Right kidney (tissue), 1 donor: ENCODE measurements at regions not wholly inside any gene's neighbourhood (a gene's known extent, or its start where the extent isn't known, plus 50 kb on each side); places are given as distances from the start of the nearest gene placed in this dataset.
"Not testable (repeated sequence)": the region's sequence is repeated elsewhere in the genome, so short reads cannot be mapped to it uniquely, and the experiment has no call there.

Source experiments
- DNase-seq: peaks from one replicate; pipeline ENCODE4 v3.0.0-alpha.2; 2016

GRCh38 chr13:69649063-69649392 is 458.6 kb upstream of the ATXN8OS start:
- DNase-seq = no peak

DNA sequence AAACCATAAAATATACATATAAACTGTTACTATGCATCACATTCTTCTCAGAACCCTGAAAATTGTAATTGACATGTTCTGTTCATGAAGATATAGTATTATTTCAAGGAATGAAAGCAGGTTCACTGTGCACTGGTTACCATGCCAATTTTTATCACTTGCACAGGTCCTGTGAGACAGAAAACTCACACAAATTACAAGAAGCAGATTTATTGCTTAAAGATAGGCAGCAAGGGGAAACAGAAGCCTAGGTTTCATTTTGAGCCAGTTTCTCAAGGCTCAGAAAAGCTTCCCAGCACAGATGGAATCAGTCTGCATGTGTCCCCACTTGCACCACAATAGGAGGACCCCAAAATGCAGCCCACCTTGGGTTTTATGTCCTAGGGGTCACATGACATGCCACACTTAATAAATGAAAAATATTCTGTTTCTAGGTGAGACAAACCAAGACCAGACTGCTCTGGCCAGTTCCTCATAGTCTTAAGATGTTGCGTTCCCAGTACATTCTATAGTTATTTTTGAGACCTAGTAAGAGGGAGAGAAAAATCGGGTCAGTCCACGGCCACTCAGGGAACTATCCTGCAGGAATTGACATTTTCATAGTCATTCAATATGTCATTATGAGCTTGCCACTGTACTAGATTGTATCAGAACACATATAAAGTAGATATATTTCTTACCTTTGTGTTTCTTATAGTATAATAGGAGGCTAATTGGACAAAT is 459.1 kb upstream of the ATXN8OS start:
- no peak for DNase-seq

- no peak for DNase-seq
These were observed 463.2 kb upstream of the ATXN8OS start for GRCh38 chr13:69644447-69644846.

- no peak for DNase-seq
These were observed 465.9 kb upstream of the ATXN8OS start for GRCh38 chr13:69641773-69642172.

DNA sequence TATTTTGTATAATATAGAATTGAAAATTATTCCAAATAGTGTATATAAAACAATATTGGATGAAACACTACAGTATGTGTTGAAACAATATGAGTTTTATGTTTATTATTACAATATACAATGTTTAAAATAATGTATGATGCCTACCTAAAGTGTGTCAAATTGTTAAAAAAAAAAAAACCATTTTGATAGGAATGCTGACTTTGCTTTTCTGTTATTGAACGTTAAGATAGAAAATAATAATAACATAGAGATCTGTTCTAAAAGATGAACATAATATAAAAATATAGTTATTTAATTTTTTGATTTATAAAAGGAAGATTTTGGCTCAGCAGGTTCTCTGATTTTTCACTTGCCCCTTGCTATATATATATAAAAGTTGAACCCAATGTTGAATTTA is 474.6 kb upstream of the ATXN8OS start:
- DNase-seq = no peak

DNA sequence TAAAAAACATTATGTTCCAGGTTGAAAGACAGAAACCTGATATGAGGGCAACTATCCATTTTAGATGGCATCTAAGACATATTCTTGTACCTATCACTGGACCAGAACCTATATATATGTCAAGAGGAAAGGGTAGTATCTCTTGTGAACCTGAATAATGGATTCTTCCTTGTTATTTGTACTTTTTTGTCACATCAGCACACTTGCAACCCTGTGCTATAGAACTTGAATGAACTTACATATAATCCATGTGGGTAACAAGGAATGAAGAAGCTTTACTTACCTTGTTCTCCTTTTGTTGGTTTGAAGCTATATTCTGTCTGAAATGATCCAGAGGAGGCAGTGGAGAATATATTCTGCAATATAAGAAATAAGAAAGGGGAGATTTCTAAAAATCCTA is 483.7 kb upstream of the ATXN8OS start:
- no peak for DNase-seq

GRCh38 chr13:69619651-69620050 is 488.0 kb upstream of the ATXN8OS start:
- no peak for DNase-seq

- DNase-seq = no peak
These were observed 488.8 kb upstream of the ATXN8OS start for GRCh38 chr13:69618838-69619237.

DNA sequence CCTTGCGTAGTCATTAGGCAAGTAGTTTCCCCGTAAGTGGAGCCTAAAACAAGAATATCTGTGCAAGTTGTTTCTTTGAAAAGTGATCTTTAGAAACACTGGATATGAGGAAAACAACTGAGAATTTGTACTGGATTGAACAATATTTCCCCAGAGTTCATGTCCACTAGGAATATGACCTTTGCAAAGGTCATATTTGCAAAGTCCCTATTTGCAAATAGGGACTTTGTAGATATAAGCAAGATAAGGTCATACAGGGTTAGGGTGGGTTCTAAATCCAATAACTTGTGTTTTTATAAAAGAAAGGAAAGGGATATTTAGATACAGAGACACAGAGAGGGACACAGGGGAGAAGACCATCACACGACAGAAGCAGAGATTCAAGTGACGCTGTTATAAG is 489.2 kb upstream of the ATXN8OS start:
- no peak for DNase-seq

- DNase-seq = no peak
These were observed 490.0 kb upstream of the ATXN8OS start for GRCh38 chr13:69617587-69617986.

DNA sequence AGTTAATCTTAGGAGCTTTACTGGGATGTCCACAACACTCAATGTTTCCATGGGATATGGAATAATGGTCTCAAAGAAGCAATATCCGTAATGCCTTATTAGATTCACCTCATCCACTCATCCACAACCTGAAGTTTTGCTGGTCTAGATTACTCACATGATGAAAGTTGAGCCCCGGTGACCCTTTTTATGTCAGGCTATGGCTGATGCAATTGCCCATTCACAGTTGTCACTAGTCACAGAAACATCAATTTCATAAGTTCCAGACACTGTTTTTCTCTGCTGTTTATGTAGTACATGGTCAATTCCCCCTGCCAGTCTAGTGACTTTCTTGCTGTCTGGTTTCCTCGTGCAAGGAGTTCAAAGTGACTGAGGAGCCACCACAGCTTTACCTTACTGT is 491.2 kb upstream of the ATXN8OS start:
- DNase-seq = no peak

DNA sequence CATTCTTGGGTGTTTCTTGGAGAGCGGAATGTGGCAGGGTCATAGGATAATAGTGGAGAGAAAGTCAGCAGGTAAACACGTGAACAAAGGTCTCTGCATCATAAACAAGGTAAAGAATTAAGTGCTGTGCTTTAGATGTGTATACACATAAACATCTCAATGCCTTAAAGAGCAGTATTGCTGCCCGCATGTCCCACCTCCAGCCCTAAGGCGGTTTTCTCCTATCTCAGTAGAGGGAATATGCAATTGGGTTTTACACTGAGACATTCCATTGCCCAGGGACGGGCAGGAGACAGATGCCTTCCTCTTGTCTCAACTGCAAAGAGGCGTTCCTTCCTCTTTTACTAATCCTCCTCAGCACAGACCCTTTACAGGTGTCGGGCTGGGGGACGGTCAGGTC is 492.6 kb upstream of the ATXN8OS start:
- DNase-seq = not testable (repeated sequence)

DNA sequence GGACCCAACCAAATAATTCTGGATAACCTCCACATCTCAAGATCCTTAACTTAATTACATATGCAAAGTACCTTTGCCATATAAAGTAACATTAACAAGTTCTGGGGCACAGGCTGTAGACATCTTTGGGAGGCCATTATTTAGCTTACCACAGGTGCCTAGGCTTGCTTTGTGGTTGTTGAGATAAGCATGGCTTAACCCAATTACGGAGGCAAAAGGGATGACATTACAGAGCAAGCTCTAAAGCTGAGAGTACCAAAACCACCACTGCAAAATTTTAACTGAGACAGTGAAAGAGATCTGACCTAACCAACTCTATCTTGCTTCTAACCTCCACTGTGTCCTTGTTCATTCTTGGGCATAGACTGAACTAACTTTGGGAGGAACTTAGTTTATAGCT is 502.9 kb upstream of the ATXN8OS start:
- no peak for DNase-seq

- no peak for DNase-seq
These were observed 504.3 kb upstream of the ATXN8OS start for GRCh38 chr13:69603144-69603853.

GRCh38 chr13:69601661-69602060 is 506.0 kb upstream of the ATXN8OS start:
- no peak for DNase-seq

- DNase-seq = no peak
These were observed 506.8 kb upstream of the ATXN8OS start for GRCh38 chr13:69600811-69601210.

- no peak for DNase-seq
These were observed 510.5 kb upstream of the ATXN8OS start for GRCh38 chr13:69597088-69597487.

GRCh38 chr13:69595181-69595580 is 512.4 kb upstream of the ATXN8OS start:
- DNase-seq = no peak

GRCh38 chr13:69591437-69591836 is 516.2 kb upstream of the ATXN8OS start:
- DNase-seq = no peak

DNA sequence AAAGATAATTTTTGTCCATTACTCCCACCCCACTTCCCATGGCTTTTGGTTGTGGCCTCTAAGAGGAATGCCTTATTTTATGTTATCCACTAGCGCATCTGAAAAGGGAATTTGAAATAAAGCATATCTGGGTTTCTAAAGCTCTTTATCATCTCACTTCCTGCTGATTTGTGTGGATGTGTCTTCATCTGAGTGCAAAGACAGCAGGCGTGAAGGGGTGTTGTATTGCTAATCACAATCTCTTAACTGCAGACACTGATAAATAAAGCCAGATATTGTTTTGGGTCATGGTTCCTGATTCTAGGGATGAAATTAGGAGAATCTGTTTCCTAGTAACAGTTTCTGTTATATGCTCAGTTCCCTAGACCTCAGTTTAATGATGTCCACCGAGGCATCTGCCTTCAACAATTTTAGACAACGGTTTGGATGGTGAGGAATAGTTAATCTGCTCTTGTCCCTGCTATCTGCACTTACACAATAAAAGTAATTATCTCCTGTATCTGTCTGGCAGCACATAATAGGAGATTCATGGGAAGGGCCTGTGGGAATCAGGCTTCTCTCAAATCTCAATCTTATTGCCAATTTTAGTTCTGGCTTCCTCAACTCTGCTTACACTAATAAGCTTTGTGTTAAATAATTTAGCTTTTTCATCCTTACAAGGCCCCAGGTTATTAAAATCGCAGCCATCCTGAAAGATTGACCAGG is 517.9 kb upstream of the ATXN8OS start:
- no peak for DNase-seq

DNA sequence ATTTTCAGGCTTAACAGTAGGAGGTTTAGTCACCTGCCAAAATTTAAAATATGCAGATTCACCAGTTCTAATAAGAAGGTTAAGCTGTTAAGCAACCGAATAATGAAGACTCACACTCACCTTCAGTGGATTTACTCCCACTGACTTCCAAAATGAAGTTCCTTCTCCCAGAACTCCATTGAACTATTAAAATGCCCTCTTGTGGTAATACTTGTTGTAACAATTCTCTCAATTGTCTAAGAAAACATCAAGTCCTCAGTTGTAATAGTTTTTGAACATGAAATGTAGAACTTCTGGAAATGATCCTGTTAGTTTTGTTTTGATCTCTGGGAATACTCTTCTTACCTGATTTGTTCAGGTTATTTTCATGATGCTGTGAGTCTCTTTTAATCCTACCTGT is 522.0 kb upstream of the ATXN8OS start:
- no peak for DNase-seq

- DNase-seq = no peak
These were observed 527.4 kb upstream of the ATXN8OS start for GRCh38 chr13:69580255-69580654.

DNA sequence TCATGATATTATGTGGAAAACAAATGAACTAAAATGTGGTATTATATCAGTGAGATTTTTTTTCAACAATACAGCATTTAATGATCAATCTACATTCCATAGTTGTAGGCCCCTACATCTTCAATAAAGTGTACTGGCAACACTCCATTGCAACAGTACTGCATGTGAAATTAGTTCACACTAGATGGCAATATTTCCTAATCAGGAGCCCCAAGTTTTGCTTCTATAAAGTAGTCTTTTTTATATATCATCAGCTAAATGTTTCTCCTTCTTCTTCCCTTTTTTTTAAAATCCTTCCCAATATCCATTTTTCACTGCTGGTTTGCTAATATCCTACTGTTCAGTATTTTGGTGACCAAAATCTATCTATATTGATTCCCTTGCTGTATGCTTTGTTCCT is 528.3 kb upstream of the ATXN8OS start:
- DNase-seq = no peak
